IMR-90 (cell line): ENCODE measurements at regions not wholly inside any gene's neighbourhood (a gene's known extent, or its start where the extent isn't known, plus 50 kb on each side); places are given as distances from the start of the nearest gene placed in this dataset.
A peak's percentile ranks its signal among the peaks of the same experiment; 100 is the strongest.

ENCODE experiments used
- ATAC-seq: fragments of 200-7000 bp; cut with Tn5 transposase; 2 replicates; pipeline ENCODE4 v1.9.1; 2020; ENCODE audit warnings: low read depth, mild to moderate bottlenecking, moderate library complexity
- BruUV-seq: library from RNA; stranded (reverse); fragments of 400-500 nt; replicated peaks from 2 replicates; lab custom pipeline; 2021; lab: Mats Ljungman, UMichigan
- CTCF ChIA-PET: fragments of 300-600 bp; formaldehyde crosslinking; extraction: SDS; loops from one replicate; lab custom pipeline; 2021; ENCODE audit warnings: antibody characterized with exemption; lab: Yijun Ruan, JAX
- POLR2A ChIA-PET: fragments of 300-600 bp; sonication (Branson Sonifier 250); formaldehyde crosslinking; loops from one replicate; lab custom pipeline; 2022; ENCODE audit warnings: antibody characterized with exemption; ENCODE audit not compliant: unreplicated experiment; lab: Charles Lee
- DNase-seq: peaks from one replicate; pipeline ENCODE4 v3.0.0; 2013
- H2AFZ ChIP-seq: replicated peaks from 2 replicates; pipeline ENCODE3; 2013; ENCODE audit warnings: low read length, mild to moderate bottlenecking; ENCODE audit not compliant: poor library complexity
- H2AK5ac ChIP-seq: 2 replicates; pipeline ENCODE4 v1.6.1; 2013; ENCODE audit warnings: low read depth, low read length, inconsistent platforms
- H2AK9ac ChIP-seq: replicated peaks from 2 replicates; pipeline ENCODE3; 2013; ENCODE audit warnings: mild to moderate bottlenecking, low read depth, low read length, moderate library complexity; ENCODE audit not compliant: poor library complexity
- H2BK120ac ChIP-seq: 2 replicates; pipeline ENCODE4 v1.6.1; 2013; ENCODE audit warnings: low read depth, low read length, inconsistent platforms
- H2BK15ac ChIP-seq: 3 replicates; pipeline ENCODE4 v1.6.1; 2013; ENCODE audit warnings: low read depth, low read length, inconsistent platforms
- H2BK20ac ChIP-seq: 2 replicates; pipeline ENCODE4 v1.6.1; 2013; ENCODE audit warnings: low read depth, mild to moderate bottlenecking, inconsistent platforms, low read length, moderate library complexity
- H2BK5ac ChIP-seq: 2 replicates; pipeline ENCODE4 v1.6.1; 2013; ENCODE audit warnings: mild to moderate bottlenecking, low read depth, low read length, inconsistent platforms; ENCODE audit not compliant: poor library complexity, severe bottlenecking
- H3K14ac ChIP-seq: replicated peaks from 2 replicates; pipeline ENCODE4 v1.6.1; 2013; ENCODE audit warnings: low read depth, low read length, inconsistent platforms
- H3K18ac ChIP-seq: 2 replicates; pipeline ENCODE4 v1.6.1; 2013; ENCODE audit warnings: low read depth, low read length, control low read depth
- H3K23ac ChIP-seq: 2 replicates; pipeline ENCODE4 v1.6.1; 2013; ENCODE audit warnings: low read depth, low read length, inconsistent platforms
- H3K27ac ChIP-seq: 2 replicates; pipeline ENCODE4 v1.5.1; 2013; ENCODE audit warnings: mild to moderate bottlenecking, control low read depth, low read length; ENCODE audit not compliant: insufficient read depth
- H3K27me3 ChIP-seq: 2 replicates; pipeline ENCODE4 v1.6.1; 2013; ENCODE audit warnings: low read length; ENCODE audit not compliant: control insufficient read depth, insufficient read depth
- H3K36me3 ChIP-seq: 2 replicates; pipeline ENCODE4 v1.6.1; 2013; ENCODE audit warnings: low read length, mixed read lengths; ENCODE audit not compliant: control insufficient read depth, insufficient read depth
- H3K4ac ChIP-seq: 2 replicates; pipeline ENCODE4 v1.6.1; 2013; ENCODE audit warnings: low read depth, low read length, inconsistent platforms
- H3K4me1 ChIP-seq: 2 replicates; pipeline ENCODE4 v1.6.1; 2013; ENCODE audit warnings: low read length, mixed read lengths; ENCODE audit not compliant: control insufficient read depth, insufficient read depth
- H3K4me2 ChIP-seq: 2 replicates; pipeline ENCODE4 v1.6.1; 2013; ENCODE audit warnings: low read depth, mild to moderate bottlenecking, control low read depth, low read length, moderate library complexity
- H3K4me3 ChIP-seq: 2 replicates; pipeline ENCODE4 v1.5.1; 2013; ENCODE audit warnings: low read depth, mild to moderate bottlenecking, control low read depth, low read length, moderate library complexity; ENCODE audit not compliant: insufficient read depth
- H3K56ac ChIP-seq: 2 replicates; pipeline ENCODE4 v1.6.1; 2013; ENCODE audit warnings: low read length, inconsistent platforms; ENCODE audit not compliant: insufficient read depth; ENCODE audit errors: extremely low read depth
- H3K79me1 ChIP-seq, 2 experiments: 2 replicates each; pipeline ENCODE4 v1.6.1; 2013; ENCODE audit warnings: low read length in 2 of 2, inconsistent platforms in 1 of 2, low read depth in 1 of 2
- H3K9ac ChIP-seq: 2 replicates; pipeline ENCODE4 v1.6.1; 2013; ENCODE audit warnings: low read depth, low read length, control low read depth
- H3K9me1 ChIP-seq: 2 replicates; pipeline ENCODE4 v1.6.1; 2013; ENCODE audit warnings: low read length, inconsistent platforms; ENCODE audit not compliant: insufficient read depth
- H3K9me3 ChIP-seq: 2 replicates; pipeline ENCODE4 v1.6.1; 2013; ENCODE audit warnings: low read length; ENCODE audit not compliant: control insufficient read depth, insufficient read depth
- H4K20me1 ChIP-seq: 2 replicates; pipeline ENCODE4 v1.6.1; 2013; ENCODE audit warnings: low read length, inconsistent platforms; ENCODE audit not compliant: insufficient read depth
- H4K5ac ChIP-seq: 2 replicates; pipeline ENCODE4 v1.6.1; 2013; ENCODE audit warnings: mild to moderate bottlenecking, low read depth, low read length, control low read depth
- H4K8ac ChIP-seq, 2 experiments: 2 replicates each; pipeline ENCODE4 v1.6.1; 2013; ENCODE audit warnings: low read depth in 2 of 2, low read length in 2 of 2, control low read depth in 1 of 2, inconsistent platforms in 1 of 2
- H4K91ac ChIP-seq: 2 replicates; pipeline ENCODE4 v1.6.1; 2013; ENCODE audit warnings: low read depth, low read length, inconsistent platforms; ENCODE audit not compliant: insufficient read depth
- CEBPB ChIP-seq: IDR thresholded peaks from 2 replicates; pipeline ENCODE4 v1.6.1; 2012; ENCODE audit warnings: low read depth, low read length, improper control_type of control experiment
- CHD1 ChIP-seq: IDR thresholded peaks from 2 replicates; pipeline ENCODE4 v1.6.1; 2012; ENCODE audit warnings: low read depth, low read length, improper control_type of control experiment
- ELK1 ChIP-seq: fragments of 150-350 bp; IDR thresholded peaks from 2 replicates; pipeline ENCODE4 v1.6.1; 2016; ENCODE audit warnings: low read depth, mild to moderate bottlenecking, low read length, moderate library complexity, borderline replicate concordance
- FOS ChIP-seq: fragments of 150-350 bp; IDR thresholded peaks from 2 replicates; pipeline ENCODE4 v1.6.1; 2016; ENCODE audit warnings: low read depth, low read length
- MAFK ChIP-seq: IDR thresholded peaks from 2 replicates; pipeline ENCODE4 v1.6.1; 2012; ENCODE audit warnings: low read depth, low read length, improper control_type of control experiment
- MAZ ChIP-seq: IDR thresholded peaks from 2 replicates; pipeline ENCODE4 v1.6.1; 2012; ENCODE audit warnings: low read depth, mild to moderate bottlenecking, low read length, improper control_type of control experiment, moderate library complexity, borderline replicate concordance
- MXI1 ChIP-seq: IDR thresholded peaks from 2 replicates; pipeline ENCODE4 v1.6.1; 2012; ENCODE audit warnings: low read depth, mild to moderate bottlenecking, low read length, moderate library complexity, borderline replicate concordance
- NFE2L2 ChIP-seq: fragments of 150-350 bp; IDR thresholded peaks from 2 replicates; pipeline ENCODE4 v1.6.1; 2016; ENCODE audit warnings: low read depth, mild to moderate bottlenecking, low read length
- POLR2A ChIP-seq: IDR thresholded peaks from 2 replicates; pipeline ENCODE4 v1.6.1; 2012; ENCODE audit warnings: mild to moderate bottlenecking, low read depth, low read length
- RAD21 ChIP-seq: IDR thresholded peaks from 2 replicates; pipeline ENCODE4 v1.6.1; 2012; ENCODE audit warnings: low read length, improper control_type of control experiment
- RCOR1 ChIP-seq: IDR thresholded peaks from 2 replicates; pipeline ENCODE4 v1.6.1; 2012; ENCODE audit warnings: mild to moderate bottlenecking, low read length, improper control_type of control experiment; ENCODE audit not compliant: insufficient replicate concordance
- RFX5 ChIP-seq: IDR thresholded peaks from 2 replicates; pipeline ENCODE4 v1.8.0; 2012; ENCODE audit warnings: low read depth, mild to moderate bottlenecking, low read length, moderate library complexity
- SMC3 ChIP-seq: fragments of 150-350 bp; IDR thresholded peaks from 2 replicates; pipeline ENCODE4 v1.6.1; 2016; ENCODE audit warnings: low read depth, mild to moderate bottlenecking, antibody characterized with exemption, low read length, moderate library complexity
- WGBS, 2 experiments: methylation state at CpG; one replicate each; pipeline versions ENCODE4 v1.1.5 to v1.1.7; 2013; ENCODE audit warnings: missing lambda C conversion rate in 2 of 2; ENCODE audit not compliant: insufficient read length in 1 of 2; ENCODE audit errors: extremely low coverage in 2 of 2; 5-methylcytosine and 5-hydroxymethylcytosine counted together
- dilution Hi-C: fragments of 300-500 bp; cut with HindIII; formaldehyde crosslinking; loops from one replicate; pipeline ENCODE4 v1.14.3; 2018; ENCODE audit warnings: low sequenced_read_pairs; ENCODE audit not compliant: unreplicated experiment
- in situ Hi-C: fragments of 300-500 bp; cut with MboI; formaldehyde crosslinking; loops from 3 replicates; pipeline ENCODE4 v1.14.3; 2019; ENCODE audit warnings: low sequenced_read_pairs, inconsistent platforms, mixed read lengths
- intact Hi-C: fragments of 100-400 bp; cut with micrococcal nuclease; formaldehyde crosslinking; loops from 2 replicates; pipeline ENCODE4 v1.10.0; 2022
- TF ChIP-seq, protein P1 (sequence below): conservative IDR thresholded peaks from 2 replicates; pipeline ENCODE4 v1.5.1; 2012; ENCODE audit warnings: mild to moderate bottlenecking, low read depth, low read length, improper control_type of control experiment

GRCh38 chrX:150165776-150166610, 197.1 kb upstream of the MAMLD1 start:
- ChIA-PET POLR2A (no interaction called here), CTCF (no interaction called here)
- Histone ChIP-seq H3K4me2 (no peak overlapping the region), H3K9me3 (no peaks in the 10 kb centered on the region), H3K27ac (no peak overlapping the region), H3K4me1 (no peaks in the 10 kb centered on the region), H4K8ac (no peak overlapping the region), H3K4ac (no peak overlapping the region), H2AK5ac (no peak overlapping the region), H3K9me1 (no peaks in the 10 kb centered on the region), H3K23ac (no peak overlapping the region), H2BK20ac (no peak overlapping the region), H4K20me1 (no peaks in the 10 kb centered on the region), H4K91ac (no peak overlapping the region), H3K14ac (no peak overlapping the region), H3K4me3 (no peak overlapping the region), H3K56ac (no peak overlapping the region), H2BK120ac (no peak overlapping the region), H3K9ac (no peak overlapping the region), H2BK15ac (no peak overlapping the region), H2BK5ac (no peak overlapping the region), H2AK9ac (peak overlapping the region; percentile 24), H4K5ac (no peak overlapping the region), H3K36me3 (no peaks in the 10 kb centered on the region), H3K18ac (no peak overlapping the region), H3K27me3 (no peaks in the 10 kb centered on the region), H2AFZ (peak overlapping the region; percentile 17), H3K79me1 (no peaks in the 10 kb centered on the region)
- in situ Hi-C loops (no loop called here), intact Hi-C loops (no loop called here), dilution Hi-C loops (no loop called here)
- no peak for TF ChIP-seq CHD1
- TF ChIP-seq RFX5: no peak
- TF ChIP-seq POLR2A: no peak
- no peak for TF ChIP-seq FOS
- TF ChIP-seq RAD21: no peak
- TF ChIP-seq, protein P1, sequence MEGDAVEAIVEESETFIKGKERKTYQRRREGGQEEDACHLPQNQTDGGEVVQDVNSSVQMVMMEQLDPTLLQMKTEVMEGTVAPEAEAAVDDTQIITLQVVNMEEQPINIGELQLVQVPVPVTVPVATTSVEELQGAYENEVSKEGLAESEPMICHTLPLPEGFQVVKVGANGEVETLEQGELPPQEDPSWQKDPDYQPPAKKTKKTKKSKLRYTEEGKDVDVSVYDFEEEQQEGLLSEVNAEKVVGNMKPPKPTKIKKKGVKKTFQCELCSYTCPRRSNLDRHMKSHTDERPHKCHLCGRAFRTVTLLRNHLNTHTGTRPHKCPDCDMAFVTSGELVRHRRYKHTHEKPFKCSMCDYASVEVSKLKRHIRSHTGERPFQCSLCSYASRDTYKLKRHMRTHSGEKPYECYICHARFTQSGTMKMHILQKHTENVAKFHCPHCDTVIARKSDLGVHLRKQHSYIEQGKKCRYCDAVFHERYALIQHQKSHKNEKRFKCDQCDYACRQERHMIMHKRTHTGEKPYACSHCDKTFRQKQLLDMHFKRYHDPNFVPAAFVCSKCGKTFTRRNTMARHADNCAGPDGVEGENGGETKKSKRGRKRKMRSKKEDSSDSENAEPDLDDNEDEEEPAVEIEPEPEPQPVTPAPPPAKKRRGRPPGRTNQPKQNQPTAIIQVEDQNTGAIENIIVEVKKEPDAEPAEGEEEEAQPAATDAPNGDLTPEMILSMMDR: no peak
- no peak for TF ChIP-seq RCOR1
- no peak for TF ChIP-seq ELK1
- no peak for TF ChIP-seq SMC3
- no peak for TF ChIP-seq CEBPB
- no peak for TF ChIP-seq MAZ
- no peak for TF ChIP-seq NFE2L2
- TF ChIP-seq MAFK: no peak
- no peak for TF ChIP-seq MXI1
- ATAC-seq (no peak; the same call in 1 of the 2 replicates), DNase-seq (no peak)
- no CpG with 5 or more reads among the region's 6 CpGs for WGBS, 2 experiments
- BruUV-seq: no TSS peak
